ENCODE measurements at regions not wholly inside any gene's neighbourhood (a gene's known extent, or its start where the extent isn't known, plus 50 kb on each side); places are given as distances from the start of the nearest gene placed in this dataset.

GRCh38 chrX:96417695-96418094 is 266.9 kb upstream of the DIAPH2 start:
- H4K20me1 ChIP-seq (ENCODE audit: insufficient read depth, low read length): no peaks in the 10 kb centered on the region

GRCh38 chrX:96424007-96424406 is 260.6 kb upstream of the DIAPH2 start:
- H3K36me3 ChIP-seq (replicated peaks in 1 of 2; ENCODE audit: control insufficient read depth in 1 of 2, insufficient read depth in 2 of 2, low read length in 2 of 2): no peaks in the 10 kb centered on the region
- peak overlapping the region; percentile 29 for H2AFZ ChIP-seq (ENCODE audit: insufficient read depth, low read depth, low read length, poor library complexity, severe bottlenecking)
- Mint-ChIP-seq H3K4me1 (peaks cover 31% of the 10 kb centered on the region), H3K27me3 (ENCODE audit: low read depth in 3 of 3) (peaks cover 0 to 3% (median 0%) of the 10 kb centered on the region in 3 donors), H3K27ac (peak overlapping the region in 2 of 7 donors; percentile 53 to 89), H3K36me3 (no peaks in the 10 kb centered on the region), H3K9me3 (peaks cover 0 to 3% (median 0%) of the 10 kb centered on the region in 7 donors), H3K4me3 (no peak overlapping the region)
- peaks cover 25 to 29% of the 10 kb centered on the region in 2 donors for H3K4me1 ChIP-seq (ENCODE audit: control insufficient read depth in 1 of 2, insufficient read depth in 2 of 2, low read length in 2 of 2)
- no peaks in the 10 kb centered on the region for H3K79me2 ChIP-seq (ENCODE audit: insufficient read depth, low read length)
- no peak overlapping the region for H3K9ac ChIP-seq (ENCODE audit: insufficient read depth, low read length, poor library complexity, severe bottlenecking)
- DNase-seq: peak; percentile 27 to 59 (median 45)
- H3K9me3 ChIP-seq (replicated peaks in 1 of 2; ENCODE audit: control insufficient read depth in 1 of 2, insufficient read depth in 1 of 2, low read length in 2 of 2): no peaks in the 10 kb centered on the region
- TF ChIP-seq CTCF (IDR thresholded peaks at IDR 0.05): no peak
- H3K4me2 ChIP-seq (replicated peaks; ENCODE audit: extremely low read depth, low read length, poor library complexity, severe bottlenecking): peak overlapping the region; percentile 61
- H3K27me3 ChIP-seq (ENCODE audit: control insufficient read depth in 2 of 2, insufficient read depth in 2 of 2, low read length in 2 of 2): no peaks in the 10 kb centered on the region
- H3K27ac ChIP-seq (ENCODE audit: low read depth in 1 of 2, low read length in 2 of 2): peak overlapping the region in 1 of 2 donors; percentile 72
- intact Hi-C loops (cut with micrococcal nuclease): no loop called here
- H4K20me1 ChIP-seq (ENCODE audit: insufficient read depth, low read length): no peaks in the 10 kb centered on the region
- no peak overlapping the region for H3K4me3 ChIP-seq (replicated peaks in 1 of 3; ENCODE audit: low read depth in 2 of 3, low read length in 3 of 3)
- no CpG with 5 or more reads among the region's 3 CpGs for WGBS (ENCODE audit: insufficient coverage)

More at GRCh38 chrX:96417695-96418094, 266.9 kb upstream of the DIAPH2 start:
- Histone ChIP-seq H3K9ac (ENCODE audit: insufficient read depth, low read length, poor library complexity, severe bottlenecking) (no peak overlapping the region), H3K4me1 (ENCODE audit: control insufficient read depth in 1 of 2, insufficient read depth in 2 of 2, low read length in 2 of 2) (peaks cover 7 to 8% of the 10 kb centered on the region in 2 donors), H3K27me3 (ENCODE audit: control insufficient read depth in 2 of 2, insufficient read depth in 2 of 2, low read length in 2 of 2) (no peaks in the 10 kb centered on the region), H3K4me3 (replicated peaks in 1 of 3; ENCODE audit: low read depth in 2 of 3, low read length in 3 of 3) (no peak overlapping the region), H3K79me2 (ENCODE audit: insufficient read depth, low read length) (no peaks in the 10 kb centered on the region), H3K27ac (ENCODE audit: low read depth in 1 of 2, low read length in 2 of 2) (no peak overlapping the region), H3K4me2 (replicated peaks; ENCODE audit: extremely low read depth, low read length, poor library complexity, severe bottlenecking) (no peak overlapping the region), H2AFZ (ENCODE audit: insufficient read depth, low read depth, low read length, poor library complexity, severe bottlenecking) (no peak overlapping the region), H3K9me3 (replicated peaks in 1 of 2; ENCODE audit: control insufficient read depth in 1 of 2, insufficient read depth in 1 of 2, low read length in 2 of 2) (no peaks in the 10 kb centered on the region), H3K36me3 (replicated peaks in 1 of 2; ENCODE audit: control insufficient read depth in 1 of 2, insufficient read depth in 2 of 2, low read length in 2 of 2) (no peaks in the 10 kb centered on the region)
- H3K36me3 Mint-ChIP-seq: no peaks in the 10 kb centered on the region
- no peak for DNase-seq
- H3K27ac Mint-ChIP-seq: peak overlapping the region in 2 of 7 donors; percentile 5 to 30
- H3K27me3 Mint-ChIP-seq (ENCODE audit: low read depth in 3 of 3): peaks cover 0 to 3% (median 0%) of the 10 kb centered on the region in 3 donors
- TF ChIP-seq CTCF (IDR thresholded peaks at IDR 0.05): no peak
- peaks cover 0 to 1% (median 0%) of the 10 kb centered on the region in 7 donors for H3K9me3 Mint-ChIP-seq
- no CpG with 5 or more reads among the region's 4 CpGs for WGBS (ENCODE audit: insufficient coverage)
- H3K4me1 Mint-ChIP-seq: peaks cover 8% of the 10 kb centered on the region
- intact Hi-C loops (cut with micrococcal nuclease): no loop called here
- H3K4me3 Mint-ChIP-seq: peak overlapping the region in 1 of 2 donors; percentile 21

Measured in CD14-positive monocyte (primary cell).